Mucosa of descending colon (tissue), 3 donors: ENCODE measurements at regions not wholly inside any gene's neighbourhood (a gene's known extent, or its start where the extent isn't known, plus 50 kb on each side); places are given as distances from the start of the nearest gene placed in this dataset.

Experiments
- ATAC-seq: fragments of 200-7000 bp; cut with Tn5 transposase; one replicate; pipeline ENCODE4 v1.9.1; 2020; ENCODE audit warnings: mild to moderate bottlenecking, moderate library complexity
- DNase-seq, 3 donors: peaks; one replicate each; pipeline ENCODE4 v3.0.0-alpha.2; 2020
- H3K36me3 ChIP-seq: fragments of 200-600 bp; one replicate; pipeline ENCODE4 v1.8.0; 2021; ENCODE audit warnings: low read depth, mild to moderate bottlenecking
- H3K4me1 ChIP-seq: fragments of 200-600 bp; one replicate; pipeline ENCODE4 v1.8.0; 2021; ENCODE audit warnings: low read depth, mild to moderate bottlenecking
- H3K4me3 ChIP-seq: fragments of 200-600 bp; one replicate; pipeline ENCODE4 v1.8.0; 2021; ENCODE audit warnings: mild to moderate bottlenecking
- H3K9me3 ChIP-seq: fragments of 200-600 bp; one replicate; pipeline ENCODE4 v1.8.0; 2021; ENCODE audit warnings: mild to moderate bottlenecking
- CTCF ChIP-seq: fragments of 200-600 bp; IDR thresholded peaks from one replicate; pipeline ENCODE4 v1.8.0; 2022; ENCODE audit warnings: antibody characterized with exemption, mild to moderate bottlenecking
- intact Hi-C, 2 donors: fragments of 100-400 bp; cut with DNase I in 1 of 2; cut with micrococcal nuclease in 1 of 2; formaldehyde crosslinking; loops; one replicate each; pipeline versions ENCODE4 v1.11.0 to v1.11.1; 2022; cut with DNase I, micrococcal nuclease
- donor health status: DM: no; HTN: no; CAD: no; lungs with moderate emphysema.
- donor health status: DM: no; HTN: no; CAD: no.
- donor health status: DM: no; HTN: yes; CAD: no.

DNA sequence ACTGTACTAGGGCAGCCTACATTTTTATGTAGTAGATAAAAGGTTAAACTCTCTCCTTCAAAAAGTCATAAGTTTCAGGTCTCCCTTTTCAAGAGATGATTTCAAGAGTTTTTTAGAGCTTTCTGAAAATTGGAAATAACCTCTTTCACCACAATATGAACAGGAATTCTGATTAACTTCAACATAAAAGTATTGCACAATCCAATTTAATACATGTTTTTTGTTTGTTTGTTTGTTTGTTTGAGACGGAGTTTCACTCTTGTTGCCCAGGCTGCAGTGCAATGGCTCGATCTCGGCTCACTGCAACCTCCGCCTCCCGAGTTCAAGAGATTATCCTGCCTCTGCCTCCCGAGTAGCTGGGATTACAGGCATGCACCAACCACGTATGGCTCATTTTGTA is 265.4 kb upstream of the DCAF8L1 start:
- H3K9me3 ChIP-seq, result no peaks in the 10 kb centered on the region
- no peaks in the 10 kb centered on the region for H3K36me3 ChIP-seq
- H3K4me1 ChIP-seq, result no peaks in the 10 kb centered on the region
- ATAC-seq (no peak), DNase-seq (no peak)
- intact Hi-C loops, result no loop called here
- no peak for TF ChIP-seq CTCF
- no peak overlapping the region for H3K4me3 ChIP-seq

DNA sequence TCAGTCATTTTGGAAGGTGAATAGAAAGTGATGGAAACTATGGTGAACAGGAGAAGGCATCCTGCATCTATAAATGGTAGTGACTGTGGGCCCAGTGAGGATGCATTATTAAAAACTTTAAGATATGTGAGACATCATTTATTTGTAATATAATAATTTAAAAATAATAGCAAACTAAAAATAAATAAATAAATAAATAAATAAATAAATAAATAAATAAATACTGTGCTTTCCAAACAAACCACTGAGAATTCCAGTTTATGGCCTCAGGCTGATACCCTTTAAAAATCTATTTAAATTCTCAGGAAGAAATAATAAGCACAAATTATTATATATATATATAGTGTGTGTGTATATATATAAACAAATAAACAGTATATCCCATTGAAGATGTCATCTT is 248.0 kb upstream of the DCAF8L1 start:
- no peaks in the 10 kb centered on the region for H3K9me3 ChIP-seq
- DNase-seq, result no peak
- TF ChIP-seq CTCF, result no peak
- intact Hi-C loops, result no loop called here
- no peaks in the 10 kb centered on the region for H3K36me3 ChIP-seq
- no peaks in the 10 kb centered on the region for H3K4me1 ChIP-seq
- no peak overlapping the region for H3K4me3 ChIP-seq
- ATAC-seq, result no peak

GRCh38 chrX:28225513-28225912 is 244.3 kb upstream of the DCAF8L1 start:
- no peaks in the 10 kb centered on the region for H3K9me3 ChIP-seq
- DNase-seq, result no peak
- H3K4me1 ChIP-seq, result no peaks in the 10 kb centered on the region
- no peak for TF ChIP-seq CTCF
- intact Hi-C loops, result no loop called here
- H3K4me3 ChIP-seq, result no peak overlapping the region
- H3K36me3 ChIP-seq, result no peaks in the 10 kb centered on the region
- peak; percentile 51 for ATAC-seq

GRCh38 chrX:28223991-28224390 is 242.7 kb upstream of the DCAF8L1 start:
- no peak for TF ChIP-seq CTCF
- no peaks in the 10 kb centered on the region for H3K4me1 ChIP-seq
- H3K9me3 ChIP-seq, result no peaks in the 10 kb centered on the region
- intact Hi-C loops, result no loop called here
- ATAC-seq (no peak), DNase-seq (no peak)
- no peak overlapping the region for H3K4me3 ChIP-seq
- H3K36me3 ChIP-seq, result no peaks in the 10 kb centered on the region

GRCh38 chrX:28223469-28223868 is 242.2 kb upstream of the DCAF8L1 start:
- no peak for DNase-seq
- H3K9me3 ChIP-seq, result no peaks in the 10 kb centered on the region
- H3K36me3 ChIP-seq, result no peaks in the 10 kb centered on the region
- no peaks in the 10 kb centered on the region for H3K4me1 ChIP-seq
- ATAC-seq, result no peak
- intact Hi-C loops, result no loop called here
- no peak overlapping the region for H3K4me3 ChIP-seq
- no peak for TF ChIP-seq CTCF

GRCh38 chrX:28205905-28206304 is 224.7 kb upstream of the DCAF8L1 start:
- peak in 1 of 3 donors; percentile 6 for DNase-seq

More at GRCh38 chrX:28205905-28206304, 224.7 kb upstream of the DCAF8L1 start:
- peak; percentile 77 for ATAC-seq
- Histone ChIP-seq H3K36me3 (no peaks in the 10 kb centered on the region), H3K4me1 (no peaks in the 10 kb centered on the region), H3K9me3 (no peaks in the 10 kb centered on the region), H3K4me3 (no peak overlapping the region)
- intact Hi-C loops, result no loop called here
- no peak for TF ChIP-seq CTCF
